ENCODE measurements at regions not wholly inside any gene's neighbourhood (a gene's known extent, or its start where the extent isn't known, plus 50 kb on each side); places are given as distances from the start of the nearest gene placed in this dataset.

- TF ChIP-seq CTCF (conservative IDR thresholded peaks at IDR 0.05) = no peak
- Mint-ChIP-seq H3K36me3 (ENCODE audit: insufficient read depth in 1 of 3, low read depth in 3 of 3) (no peaks in the 10 kb centered on the region), H3K4me3 (no peak overlapping the region), H3K27me3 (ENCODE audit: low read depth) (peaks cover 2% of the 10 kb centered on the region; the same call in 1 of the 2 replicates), H3K9me3 (no peaks in the 10 kb centered on the region), H3K4me1 (0 out of 4 replicates have a peak, but pooled peaks cover 0 to 2% of the 10 kb centered on the region in 2 experiments), H3K27ac (no peak overlapping the region)
- no peak overlapping the region for H3K56ac ChIP-seq (ENCODE audit: insufficient read length, low read depth, low read length)
- H2AK5ac ChIP-seq (ENCODE audit: insufficient read length, low read length) = no peak overlapping the region
- no peak overlapping the region for H2BK5ac ChIP-seq (ENCODE audit: insufficient read length, low read length)
- H4K91ac ChIP-seq (ENCODE audit: insufficient read length, low read depth, low read length) = no peak overlapping the region
- no peak overlapping the region for H3K27ac ChIP-seq (ENCODE audit: insufficient read length, low read depth, low read length)
- H3T11ph ChIP-seq (ENCODE audit: low read length) = no peak overlapping the region
- no peak overlapping the region for H2BK120ac ChIP-seq (ENCODE audit: low read depth, low read length, poor library complexity, severe bottlenecking)
- no CpG with 5 or more reads among the region's 2 CpGs for WGBS (ENCODE audit: extremely low coverage, insufficient read length, low lambda C conversion rate)
- no peak overlapping the region for H3K4me2 ChIP-seq (ENCODE audit: insufficient read depth, insufficient read length, low read length)
- no peak overlapping the region for H2AFZ ChIP-seq (ENCODE audit: low read length)
- H3K27me3 ChIP-seq (ENCODE audit: insufficient read depth, low read length) = no peaks in the 10 kb centered on the region
- no peaks in the 10 kb centered on the region for H3K79me2 ChIP-seq (ENCODE audit: insufficient read depth, low read length)
- no peak overlapping the region for H3K18ac ChIP-seq (ENCODE audit: insufficient read length, low read depth, low read length)
- H4K5ac ChIP-seq (ENCODE audit: insufficient read length, low read depth, low read length) = no peak overlapping the region
- no peaks in the 10 kb centered on the region for H3K79me1 ChIP-seq (ENCODE audit: insufficient read depth, low read depth, low read length, poor library complexity, severe bottlenecking)
- DNase-seq = no peak
- H3K9ac ChIP-seq (ENCODE audit: extremely low read depth, insufficient read length, low read length) = no peak overlapping the region
- H3K14ac ChIP-seq (ENCODE audit: insufficient read depth, low read length) = no peak overlapping the region
- no peak overlapping the region for H4K8ac ChIP-seq (replicated peaks; ENCODE audit: insufficient read length, low read depth, low read length)
- H4K20me1 ChIP-seq (ENCODE audit: control insufficient read depth, insufficient read depth, insufficient read length) = no peaks in the 10 kb centered on the region
- no peak overlapping the region for H2BK15ac ChIP-seq (ENCODE audit: low read depth, low read length)
- no peak overlapping the region for H2BK20ac ChIP-seq (ENCODE audit: low read depth, low read length, poor library complexity, severe bottlenecking)
- H3K9me3 ChIP-seq (ENCODE audit: control insufficient read depth, low read depth, low read length) = no peaks in the 10 kb centered on the region
- H3K4ac ChIP-seq (ENCODE audit: low read depth, low read length) = no peak overlapping the region
- no peak overlapping the region for H3K23ac ChIP-seq (ENCODE audit: insufficient read length, low read depth, low read length)
- no peaks in the 10 kb centered on the region for H3K23me2 ChIP-seq (ENCODE audit: insufficient read length, low read depth, low read length, poor library complexity, severe bottlenecking)
- no peaks in the 10 kb centered on the region for H3K4me1 ChIP-seq (ENCODE audit: insufficient read depth, low read length)
- no peak overlapping the region for H2BK12ac ChIP-seq (ENCODE audit: insufficient read length, low read depth, low read length)
These were observed 76.6 kb downstream of the CNTN3 start for GRCh38 chr3:74537857-74538256.

Measured in H9 (cell line).